ENCODE measurements at regions not wholly inside any gene's neighbourhood (a gene's known extent, or its start where the extent isn't known, plus 50 kb on each side); places are given as distances from the start of the nearest gene placed in this dataset.

GRCh38 chr13:24081387-24081786, 79.1 kb upstream of the SPATA13 start:
- no peaks in the 10 kb centered on the region for H3K36me3 ChIP-seq (ENCODE audit: control insufficient read depth, insufficient read depth, low read length)
- peaks cover 2% of the 10 kb centered on the region for H3K27me3 ChIP-seq (ENCODE audit: control insufficient read depth, insufficient read depth, low read length)
- TF ChIP-seq CTCF (IDR thresholded peaks at IDR 0.05; ENCODE audit: insufficient read depth, low read length, poor library complexity, severe bottlenecking) = no peak
- H3K4me3 ChIP-seq (ENCODE audit: low read depth, low read length) = no peak overlapping the region
- no peak for DNase-seq (ENCODE audit: low read depth)

GRCh38 chr13:24083141-24083540, 77.4 kb upstream of the SPATA13 start:
- no peak for DNase-seq (ENCODE audit: low read depth)
- H3K27me3 ChIP-seq (ENCODE audit: control insufficient read depth, insufficient read depth, low read length) = peaks cover 7% of the 10 kb centered on the region
- TF ChIP-seq CTCF (IDR thresholded peaks at IDR 0.05; ENCODE audit: insufficient read depth, low read length, poor library complexity, severe bottlenecking) = no peak
- H3K4me3 ChIP-seq (ENCODE audit: low read depth, low read length) = no peak overlapping the region
- no peaks in the 10 kb centered on the region for H3K36me3 ChIP-seq (ENCODE audit: control insufficient read depth, insufficient read depth, low read length)

- DNase-seq (ENCODE audit: low read depth) = peak; percentile 42
- H3K4me3 ChIP-seq (ENCODE audit: low read depth, low read length) = no peak overlapping the region
- no peaks in the 10 kb centered on the region for H3K36me3 ChIP-seq (ENCODE audit: control insufficient read depth, insufficient read depth, low read length)
- peaks cover 7% of the 10 kb centered on the region for H3K27me3 ChIP-seq (ENCODE audit: control insufficient read depth, insufficient read depth, low read length)
- no peak for TF ChIP-seq CTCF (IDR thresholded peaks at IDR 0.05; ENCODE audit: insufficient read depth, low read length, poor library complexity, severe bottlenecking)
Measured at GRCh38 chr13:24083722-24084421, 76.6 kb upstream of the SPATA13 start.

- no peak overlapping the region for H3K4me3 ChIP-seq (ENCODE audit: low read depth, low read length)
- H3K36me3 ChIP-seq (ENCODE audit: control insufficient read depth, insufficient read depth, low read length) = no peaks in the 10 kb centered on the region
- peaks cover 7% of the 10 kb centered on the region for H3K27me3 ChIP-seq (ENCODE audit: control insufficient read depth, insufficient read depth, low read length)
- DNase-seq (ENCODE audit: low read depth) = no peak
- no peak for TF ChIP-seq CTCF (IDR thresholded peaks at IDR 0.05; ENCODE audit: insufficient read depth, low read length, poor library complexity, severe bottlenecking)
Measured at GRCh38 chr13:24085662-24086061, 74.9 kb upstream of the SPATA13 start.

GRCh38 chr13:24086642-24087041, 73.9 kb upstream of the SPATA13 start:
- Histone ChIP-seq H3K36me3 (ENCODE audit: control insufficient read depth, insufficient read depth, low read length) (no peaks in the 10 kb centered on the region), H3K4me3 (ENCODE audit: low read depth, low read length) (no peak overlapping the region), H3K27me3 (ENCODE audit: control insufficient read depth, insufficient read depth, low read length) (peaks cover 7% of the 10 kb centered on the region)
- DNase-seq (ENCODE audit: low read depth) = no peak
- no peak for TF ChIP-seq CTCF (IDR thresholded peaks at IDR 0.05; ENCODE audit: insufficient read depth, low read length, poor library complexity, severe bottlenecking)
